Neural crest cell (in vitro differentiated cells): ENCODE measurements at regions not wholly inside any gene's neighbourhood (a gene's known extent, or its start where the extent isn't known, plus 50 kb on each side); places are given as distances from the start of the nearest gene placed in this dataset.
A peak's percentile ranks its signal among the peaks of the same experiment; 100 is the strongest.

Experiments used
- DNase-seq: peaks from one replicate; pipeline ENCODE4 v3.0.0; 2021; ENCODE audit warnings: low read depth, mixed read lengths, low spot score
- H3K27ac Mint-ChIP-seq: one replicate; pipeline ENCODE4 v1.8.0; 2021; ENCODE audit warnings: mild to moderate bottlenecking, mixed read lengths; ENCODE audit not compliant: unreplicated experiment
- H3K27me3 Mint-ChIP-seq: 2 replicates; pipeline ENCODE4 v1.8.0; 2021; ENCODE audit warnings: low read depth, mild to moderate bottlenecking, mixed read lengths
- H3K36me3 Mint-ChIP-seq: 2 replicates; pipeline ENCODE4 v1.8.0; 2021; ENCODE audit warnings: low read depth, mild to moderate bottlenecking, mixed read lengths
- H3K4me1 Mint-ChIP-seq: 2 replicates; pipeline ENCODE4 v1.8.0; 2021; ENCODE audit warnings: mixed read lengths
- H3K4me3 Mint-ChIP-seq: one replicate; pipeline ENCODE4 v1.8.0; 2021; ENCODE audit warnings: mild to moderate bottlenecking, mixed read lengths
- H3K9me3 Mint-ChIP-seq: 2 replicates; pipeline ENCODE4 v1.8.0; 2021; ENCODE audit warnings: mixed read lengths
- TF ChIP-seq, protein P1 (sequence below): fragments of 200-600 bp; sonication (generic); conservative IDR thresholded peaks from 2 replicates; pipeline ENCODE4 v1.5.0; 2021; ENCODE audit warnings: antibody characterized with exemption, mild to moderate bottlenecking

DNA sequence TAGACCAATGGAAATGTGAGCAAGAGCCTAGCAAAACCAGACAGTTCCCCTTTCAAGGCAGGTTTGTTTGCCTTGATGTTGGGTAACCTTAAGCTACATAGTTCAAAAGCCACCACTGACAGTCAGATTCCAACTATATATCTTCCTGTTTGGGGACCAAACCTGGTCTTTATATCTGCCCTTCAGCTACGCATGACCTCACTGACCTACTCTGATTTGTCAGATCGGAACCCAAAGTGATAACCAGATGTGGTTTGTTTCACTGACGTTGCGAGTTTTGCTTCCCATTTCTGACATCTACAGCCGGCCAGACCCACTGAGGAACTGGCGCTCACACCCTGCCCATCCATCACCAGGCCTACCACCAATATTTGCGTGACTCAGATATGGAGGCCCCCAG is 361.1 kb upstream of the CHRM3 start:
- no peak overlapping the region for H3K4me3 Mint-ChIP-seq
- H3K9me3 Mint-ChIP-seq: no peaks in the 10 kb centered on the region
- H3K27ac Mint-ChIP-seq: no peak overlapping the region
- TF ChIP-seq, protein P1, sequence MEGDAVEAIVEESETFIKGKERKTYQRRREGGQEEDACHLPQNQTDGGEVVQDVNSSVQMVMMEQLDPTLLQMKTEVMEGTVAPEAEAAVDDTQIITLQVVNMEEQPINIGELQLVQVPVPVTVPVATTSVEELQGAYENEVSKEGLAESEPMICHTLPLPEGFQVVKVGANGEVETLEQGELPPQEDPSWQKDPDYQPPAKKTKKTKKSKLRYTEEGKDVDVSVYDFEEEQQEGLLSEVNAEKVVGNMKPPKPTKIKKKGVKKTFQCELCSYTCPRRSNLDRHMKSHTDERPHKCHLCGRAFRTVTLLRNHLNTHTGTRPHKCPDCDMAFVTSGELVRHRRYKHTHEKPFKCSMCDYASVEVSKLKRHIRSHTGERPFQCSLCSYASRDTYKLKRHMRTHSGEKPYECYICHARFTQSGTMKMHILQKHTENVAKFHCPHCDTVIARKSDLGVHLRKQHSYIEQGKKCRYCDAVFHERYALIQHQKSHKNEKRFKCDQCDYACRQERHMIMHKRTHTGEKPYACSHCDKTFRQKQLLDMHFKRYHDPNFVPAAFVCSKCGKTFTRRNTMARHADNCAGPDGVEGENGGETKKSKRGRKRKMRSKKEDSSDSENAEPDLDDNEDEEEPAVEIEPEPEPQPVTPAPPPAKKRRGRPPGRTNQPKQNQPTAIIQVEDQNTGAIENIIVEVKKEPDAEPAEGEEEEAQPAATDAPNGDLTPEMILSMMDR: no peak
- no peaks in the 10 kb centered on the region for H3K36me3 Mint-ChIP-seq
- H3K27me3 Mint-ChIP-seq: no peaks in the 10 kb centered on the region
- DNase-seq: no peak
- no peaks in the 10 kb centered on the region for H3K4me1 Mint-ChIP-seq

- H3K9me3 Mint-ChIP-seq: no peaks in the 10 kb centered on the region
- no peaks in the 10 kb centered on the region for H3K27me3 Mint-ChIP-seq
- no peak overlapping the region for H3K4me3 Mint-ChIP-seq
- no peaks in the 10 kb centered on the region for H3K4me1 Mint-ChIP-seq
- no peak overlapping the region for H3K27ac Mint-ChIP-seq
- H3K36me3 Mint-ChIP-seq: no peaks in the 10 kb centered on the region
- no peak for DNase-seq
- TF ChIP-seq, protein P1: no peak
Observed at GRCh38 chr1:239023732-239024360, 362.5 kb upstream of the CHRM3 start.

GRCh38 chr1:239016337-239016736 is 370.0 kb upstream of the CHRM3 start:
- no peaks in the 10 kb centered on the region for H3K27me3 Mint-ChIP-seq
- DNase-seq: no peak
- H3K4me3 Mint-ChIP-seq: no peak overlapping the region
- H3K36me3 Mint-ChIP-seq: no peaks in the 10 kb centered on the region
- H3K9me3 Mint-ChIP-seq: peaks cover 3% of the 10 kb centered on the region
- H3K27ac Mint-ChIP-seq: no peak overlapping the region
- H3K4me1 Mint-ChIP-seq: no peaks in the 10 kb centered on the region
- TF ChIP-seq, protein P1: no peak

DNA sequence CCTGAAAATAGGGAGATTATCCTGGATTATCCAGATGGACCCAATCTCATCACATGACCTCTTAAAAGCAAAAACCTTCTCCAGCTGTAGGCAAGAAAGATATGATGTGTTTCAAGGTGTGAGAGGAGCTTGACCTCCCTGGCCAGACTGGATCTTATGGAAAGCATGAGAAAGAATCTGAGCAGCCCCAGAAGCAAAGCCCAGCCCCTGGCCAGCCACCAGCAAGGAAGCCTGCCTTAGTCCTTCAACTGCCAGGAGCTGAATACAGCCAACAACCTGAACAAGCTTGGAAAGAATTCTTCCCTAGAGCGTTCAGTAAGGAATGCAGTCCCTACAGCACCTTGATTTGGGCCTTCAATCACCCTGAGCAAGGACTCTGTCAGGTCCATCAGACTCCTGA is 375.0 kb upstream of the CHRM3 start:
- peaks cover 3% of the 10 kb centered on the region for H3K9me3 Mint-ChIP-seq
- no peaks in the 10 kb centered on the region for H3K27me3 Mint-ChIP-seq
- no peaks in the 10 kb centered on the region for H3K36me3 Mint-ChIP-seq
- no peak overlapping the region for H3K4me3 Mint-ChIP-seq
- no peaks in the 10 kb centered on the region for H3K4me1 Mint-ChIP-seq
- no peak overlapping the region for H3K27ac Mint-ChIP-seq
- DNase-seq: no peak
- TF ChIP-seq, protein P1: no peak

- no peak for DNase-seq
- Mint-ChIP-seq H3K4me3 (no peak overlapping the region), H3K27me3 (no peaks in the 10 kb centered on the region), H3K36me3 (no peaks in the 10 kb centered on the region), H3K27ac (no peak overlapping the region), H3K9me3 (peaks cover 3% of the 10 kb centered on the region), H3K4me1 (no peaks in the 10 kb centered on the region)
- TF ChIP-seq, protein P1: peak; percentile 46
Observed at GRCh38 chr1:239008568-239008967, 377.8 kb upstream of the CHRM3 start.

DNA sequence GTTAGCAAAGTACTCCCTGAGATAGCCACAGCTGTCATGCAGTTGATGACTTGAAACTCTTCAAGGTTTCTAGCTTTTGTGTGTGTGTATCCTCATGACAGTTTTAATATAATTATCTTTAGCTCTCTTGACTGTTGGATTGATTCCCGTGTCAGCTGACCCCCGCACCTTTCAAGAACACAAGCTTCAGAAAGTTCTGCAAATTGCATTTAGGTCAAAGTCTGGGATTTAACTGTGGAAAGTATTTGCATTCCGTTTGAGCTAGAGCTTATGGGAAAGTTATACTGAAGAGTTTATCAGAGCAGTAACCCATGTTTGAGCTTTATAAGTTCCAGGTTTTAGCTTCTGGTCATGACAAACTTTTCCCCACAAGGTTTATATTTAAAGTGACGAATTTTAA is 380.1 kb upstream of the CHRM3 start:
- no peaks in the 10 kb centered on the region for H3K27me3 Mint-ChIP-seq
- TF ChIP-seq, protein P1: no peak
- H3K36me3 Mint-ChIP-seq: no peaks in the 10 kb centered on the region
- H3K27ac Mint-ChIP-seq: no peak overlapping the region
- H3K4me3 Mint-ChIP-seq: no peak overlapping the region
- no peaks in the 10 kb centered on the region for H3K9me3 Mint-ChIP-seq
- DNase-seq: no peak
- H3K4me1 Mint-ChIP-seq: no peaks in the 10 kb centered on the region
